ENCODE measurements at regions not wholly inside any gene's neighbourhood (a gene's known extent, or its start where the extent isn't known, plus 50 kb on each side); places are given as distances from the start of the nearest gene placed in this dataset.

- TF ChIP-seq, protein P1, sequence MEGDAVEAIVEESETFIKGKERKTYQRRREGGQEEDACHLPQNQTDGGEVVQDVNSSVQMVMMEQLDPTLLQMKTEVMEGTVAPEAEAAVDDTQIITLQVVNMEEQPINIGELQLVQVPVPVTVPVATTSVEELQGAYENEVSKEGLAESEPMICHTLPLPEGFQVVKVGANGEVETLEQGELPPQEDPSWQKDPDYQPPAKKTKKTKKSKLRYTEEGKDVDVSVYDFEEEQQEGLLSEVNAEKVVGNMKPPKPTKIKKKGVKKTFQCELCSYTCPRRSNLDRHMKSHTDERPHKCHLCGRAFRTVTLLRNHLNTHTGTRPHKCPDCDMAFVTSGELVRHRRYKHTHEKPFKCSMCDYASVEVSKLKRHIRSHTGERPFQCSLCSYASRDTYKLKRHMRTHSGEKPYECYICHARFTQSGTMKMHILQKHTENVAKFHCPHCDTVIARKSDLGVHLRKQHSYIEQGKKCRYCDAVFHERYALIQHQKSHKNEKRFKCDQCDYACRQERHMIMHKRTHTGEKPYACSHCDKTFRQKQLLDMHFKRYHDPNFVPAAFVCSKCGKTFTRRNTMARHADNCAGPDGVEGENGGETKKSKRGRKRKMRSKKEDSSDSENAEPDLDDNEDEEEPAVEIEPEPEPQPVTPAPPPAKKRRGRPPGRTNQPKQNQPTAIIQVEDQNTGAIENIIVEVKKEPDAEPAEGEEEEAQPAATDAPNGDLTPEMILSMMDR (conservative IDR thresholded peaks at IDR 0.05 in 1 of 2, IDR thresholded peaks at IDR 0.05 in 1 of 2; ENCODE audit: low read depth in 1 of 2, low read length in 2 of 2) = no peak
- no peak for TF ChIP-seq EZH2 (IDR thresholded peaks at IDR 0.05; ENCODE audit: low read length, missing control alignments)
Observed at GRCh38 chr3:162540421-162540820, 1043.8 kb downstream of the OTOL1 start.
